Neural progenitor cell (in vitro differentiated cells): ENCODE measurements at regions not wholly inside any gene's neighbourhood (a gene's known extent, or its start where the extent isn't known, plus 50 kb on each side); places are given as distances from the start of the nearest gene placed in this dataset.

Experiments used
- DNase-seq: peaks from one replicate; pipeline ENCODE4 v3.0.0-alpha.2; 2016; ENCODE audit warnings: low spot score
- H2AFZ ChIP-seq: fragments of 200-600 bp; sonication (generic); replicated peaks from 2 replicates; pipeline ENCODE4 v1.6.1; 2016; ENCODE audit warnings: antibody characterized with exemption
- H3F3A ChIP-seq: fragments of 200-600 bp; sonication (generic); 2 replicates; pipeline ENCODE4 v1.6.1; 2016; ENCODE audit warnings: antibody characterized with exemption, low read depth
- H3K27ac ChIP-seq: fragments of 200-600 bp; sonication (generic); 2 replicates; pipeline ENCODE4 v1.5.1; 2016; ENCODE audit warnings: mild to moderate bottlenecking
- H3K27me3 ChIP-seq: fragments of 200-600 bp; sonication (generic); 2 replicates; pipeline ENCODE4 v1.6.1; 2016; ENCODE audit warnings: mild to moderate bottlenecking, moderate library complexity
- H3K36me3 ChIP-seq: fragments of 200-600 bp; sonication (generic); 2 replicates; pipeline ENCODE4 v1.5.1; 2016
- H3K4me1 ChIP-seq: fragments of 200-600 bp; sonication (generic); 2 replicates; pipeline ENCODE4 v1.6.1; 2016; ENCODE audit warnings: mixed run types
- H3K4me2 ChIP-seq: fragments of 200-600 bp; sonication (generic); 2 replicates; pipeline ENCODE4 v1.6.1; 2016
- H3K4me3 ChIP-seq: fragments of 200-600 bp; sonication (generic); 2 replicates; pipeline ENCODE4 v1.5.1; 2016
- H3K79me2 ChIP-seq: fragments of 200-600 bp; sonication (generic); 2 replicates; pipeline ENCODE4 v1.6.1; 2016; ENCODE audit warnings: low read depth
- H3K9ac ChIP-seq: fragments of 200-600 bp; sonication (generic); 2 replicates; pipeline ENCODE4 v1.6.1; 2016
- H3K9me3 ChIP-seq: fragments of 200-600 bp; sonication (generic); 2 replicates; pipeline ENCODE4 v1.5.1; 2016; ENCODE audit warnings: low read depth
- H4K20me1 ChIP-seq: fragments of 200-600 bp; sonication (generic); 2 replicates; pipeline ENCODE4 v1.6.1; 2016; ENCODE audit warnings: low read depth
- H3K27ac Mint-ChIP-seq: 3 replicates; pipeline ENCODE4 v1.8.0; 2021; ENCODE audit warnings: mixed read lengths
- H3K27me3 Mint-ChIP-seq: 2 replicates; pipeline ENCODE4 v1.8.0; 2022; ENCODE audit warnings: low read depth, mild to moderate bottlenecking, inconsistent platforms, moderate library complexity, mixed read lengths; ENCODE audit not compliant: insufficient read depth
- H3K36me3 Mint-ChIP-seq: 3 replicates; pipeline ENCODE4 v1.8.0; 2021; ENCODE audit warnings: mixed read lengths
- H3K4me1 Mint-ChIP-seq: 3 replicates; pipeline ENCODE4 v1.8.0; 2021; ENCODE audit warnings: mixed read lengths
- H3K4me3 Mint-ChIP-seq: 3 replicates; pipeline ENCODE4 v1.8.0; 2021; ENCODE audit warnings: mild to moderate bottlenecking, moderate library complexity, mixed read lengths
- H3K9me3 Mint-ChIP-seq: 3 replicates; pipeline ENCODE4 v1.8.0; 2020; ENCODE audit warnings: mixed read lengths
- CTCF ChIP-seq: fragments of 200-600 bp; sonication (generic); IDR thresholded peaks from 2 replicates; pipeline ENCODE4 v1.5.1; 2017; ENCODE audit warnings: antibody characterized with exemption, mild to moderate bottlenecking
- EZH2 ChIP-seq: fragments of 200-600 bp; sonication (generic); IDR thresholded peaks from 2 replicates; pipeline ENCODE4 v1.6.1; 2017; ENCODE audit warnings: antibody characterized with exemption, mild to moderate bottlenecking, moderate library complexity
- EZH2phosphoT487 ChIP-seq: fragments of 200-600 bp; sonication (generic); IDR thresholded peaks from 2 replicates; pipeline ENCODE4 v1.6.1; 2017; ENCODE audit warnings: antibody characterized with exemption

GRCh38 chr2:136502660-136503059 is 262.7 kb upstream of the THSD7B start:
- no peak overlapping the region for H3K4me2 ChIP-seq
- Mint-ChIP-seq H3K4me1 (no peaks in the 10 kb centered on the region), H3K27ac (no peak overlapping the region), H3K4me3 (no peak overlapping the region), H3K9me3 (no peaks in the 10 kb centered on the region), H3K27me3 (no peaks in the 10 kb centered on the region), H3K36me3 (no peaks in the 10 kb centered on the region)
- H3K79me2 ChIP-seq, result no peaks in the 10 kb centered on the region
- H3F3A ChIP-seq, result no peaks in the 10 kb centered on the region
- no peaks in the 10 kb centered on the region for H3K36me3 ChIP-seq
- peaks cover 4% of the 10 kb centered on the region for H3K4me1 ChIP-seq
- H3K9me3 ChIP-seq, result no peaks in the 10 kb centered on the region
- H3K9ac ChIP-seq, result no peak overlapping the region
- peaks cover 33% of the 10 kb centered on the region for H3K27me3 ChIP-seq
- no peak for DNase-seq
- no peak for TF ChIP-seq EZH2phosphoT487
- TF ChIP-seq CTCF, result no peak
- TF ChIP-seq EZH2, result no peak
- no peak overlapping the region for H3K4me3 ChIP-seq
- no peak overlapping the region for H2AFZ ChIP-seq
- H3K27ac ChIP-seq, result no peak overlapping the region
- no peaks in the 10 kb centered on the region for H4K20me1 ChIP-seq

GRCh38 chr2:136497709-136498108 is 267.6 kb upstream of the THSD7B start:
- no peak overlapping the region for H3K27ac Mint-ChIP-seq

GRCh38 chr2:136496966-136497365 is 268.4 kb upstream of the THSD7B start:
- Histone ChIP-seq H2AFZ (no peak overlapping the region), H3K27me3 (peaks cover 15% of the 10 kb centered on the region), H3K4me3 (no peak overlapping the region), H3K27ac (no peak overlapping the region), H3K79me2 (no peaks in the 10 kb centered on the region), H3F3A (no peaks in the 10 kb centered on the region), H3K36me3 (no peaks in the 10 kb centered on the region), H3K4me2 (no peak overlapping the region), H3K9ac (no peak overlapping the region), H3K9me3 (no peaks in the 10 kb centered on the region), H3K4me1 (peaks cover 2% of the 10 kb centered on the region), H4K20me1 (no peaks in the 10 kb centered on the region)
- no peak overlapping the region for H3K4me3 Mint-ChIP-seq
- H3K4me1 Mint-ChIP-seq, result no peaks in the 10 kb centered on the region
- H3K36me3 Mint-ChIP-seq, result no peaks in the 10 kb centered on the region
- TF ChIP-seq EZH2phosphoT487, result no peak
- TF ChIP-seq CTCF, result no peak
- no peak for TF ChIP-seq EZH2
- no peak overlapping the region for H3K27ac Mint-ChIP-seq
- DNase-seq, result no peak
- H3K9me3 Mint-ChIP-seq, result peaks cover 2% of the 10 kb centered on the region
- no peaks in the 10 kb centered on the region for H3K27me3 Mint-ChIP-seq

More at GRCh38 chr2:136497709-136498108, 267.6 kb upstream of the THSD7B start:
- no peaks in the 10 kb centered on the region for H3K4me1 ChIP-seq
- no peaks in the 10 kb centered on the region for H3K36me3 ChIP-seq
- H3K27ac ChIP-seq, result no peak overlapping the region
- H3K79me2 ChIP-seq, result no peaks in the 10 kb centered on the region
- no peak overlapping the region for H3K4me3 ChIP-seq
- no peaks in the 10 kb centered on the region for H4K20me1 ChIP-seq
- H3K27me3 ChIP-seq, result peaks cover 15% of the 10 kb centered on the region
- no peak for DNase-seq
- H3K27me3 Mint-ChIP-seq, result no peaks in the 10 kb centered on the region
- H3F3A ChIP-seq, result no peaks in the 10 kb centered on the region
- H3K9me3 Mint-ChIP-seq, result no peaks in the 10 kb centered on the region
- no peak overlapping the region for H3K4me3 Mint-ChIP-seq
- H3K4me2 ChIP-seq, result no peak overlapping the region
- no peak overlapping the region for H3K9ac ChIP-seq
- no peaks in the 10 kb centered on the region for H3K36me3 Mint-ChIP-seq
- no peak overlapping the region for H2AFZ ChIP-seq
- TF ChIP-seq EZH2phosphoT487 (no peak), CTCF (no peak), EZH2 (no peak)
- no peaks in the 10 kb centered on the region for H3K4me1 Mint-ChIP-seq
- H3K9me3 ChIP-seq, result no peaks in the 10 kb centered on the region

GRCh38 chr2:136495636-136496035 is 269.7 kb upstream of the THSD7B start:
- no peak overlapping the region for H3K27ac Mint-ChIP-seq
- no peaks in the 10 kb centered on the region for H3K36me3 Mint-ChIP-seq
- H3K4me1 Mint-ChIP-seq, result peaks cover 6% of the 10 kb centered on the region
- DNase-seq, result no peak
- no peaks in the 10 kb centered on the region for H3K79me2 ChIP-seq
- H3K9me3 Mint-ChIP-seq, result peaks cover 6% of the 10 kb centered on the region
- H3K9me3 ChIP-seq, result no peaks in the 10 kb centered on the region
- peaks cover 4% of the 10 kb centered on the region for H3K27me3 Mint-ChIP-seq
- no peaks in the 10 kb centered on the region for H3K36me3 ChIP-seq
- no peak overlapping the region for H3K9ac ChIP-seq
- H3K4me3 ChIP-seq, result no peak overlapping the region
- H3K4me1 ChIP-seq, result peaks cover 9% of the 10 kb centered on the region
- no peak overlapping the region for H3K4me3 Mint-ChIP-seq
- TF ChIP-seq EZH2phosphoT487 (no peak), CTCF (no peak), EZH2 (no peak)
- H3K27ac ChIP-seq, result no peak overlapping the region
- H4K20me1 ChIP-seq, result no peaks in the 10 kb centered on the region
- H2AFZ ChIP-seq, result no peak overlapping the region
- peaks cover 22% of the 10 kb centered on the region for H3K27me3 ChIP-seq
- no peak overlapping the region for H3K4me2 ChIP-seq
- no peaks in the 10 kb centered on the region for H3F3A ChIP-seq
